ENCODE measurements at regions not wholly inside any gene's neighbourhood (a gene's known extent, or its start where the extent isn't known, plus 50 kb on each side); places are given as distances from the start of the nearest gene placed in this dataset.
"Not testable (repeated sequence)": the region's sequence is repeated elsewhere in the genome, so short reads cannot be mapped to it uniquely, and the experiment has no call there.

- DNase-seq (ENCODE audit: extremely low spot score, insufficient read length, low read depth) (no peak), FAIRE-seq (no peak)
These were observed 245.7 kb upstream of the FOXK1 start for GRCh38 chr7:4436361-4436895.

- no peak for FAIRE-seq
- DNase-seq (ENCODE audit: extremely low spot score, insufficient read length, low read depth), result no peak
These were observed 245.2 kb upstream of the FOXK1 start for GRCh38 chr7:4436936-4437335.

GRCh38 chr7:4437916-4438315, 244.2 kb upstream of the FOXK1 start:
- FAIRE-seq (no peak), DNase-seq (ENCODE audit: extremely low spot score, insufficient read length, low read depth) (no peak)

- FAIRE-seq (no peak), DNase-seq (ENCODE audit: extremely low spot score, insufficient read length, low read depth) (no peak)
These were observed 243.3 kb upstream of the FOXK1 start for GRCh38 chr7:4438723-4439245.

GRCh38 chr7:4439444-4439843, 242.7 kb upstream of the FOXK1 start:
- FAIRE-seq (no peak), DNase-seq (ENCODE audit: extremely low spot score, insufficient read length, low read depth) (no peak)

- DNase-seq (ENCODE audit: extremely low spot score, insufficient read length, low read depth) (no peak), FAIRE-seq (no peak)
These were observed 238.0 kb upstream of the FOXK1 start for GRCh38 chr7:4444106-4444505.

- FAIRE-seq, result no peak
- no peak for DNase-seq (ENCODE audit: extremely low spot score, insufficient read length, low read depth)
These were observed 236.3 kb upstream of the FOXK1 start for GRCh38 chr7:4445777-4446176.

- no peak for FAIRE-seq
These were observed 232.8 kb upstream of the FOXK1 start for GRCh38 chr7:4449263-4449662.

GRCh38 chr7:4450483-4450882, 231.6 kb upstream of the FOXK1 start:
- no peak for DNase-seq (ENCODE audit: extremely low spot score, insufficient read length, low read depth)
- FAIRE-seq, result no peak

More at GRCh38 chr7:4449263-4449662, 232.8 kb upstream of the FOXK1 start:
- DNase-seq (ENCODE audit: extremely low spot score, insufficient read length, low read depth), result no peak

- no peak for FAIRE-seq
- DNase-seq (ENCODE audit: extremely low spot score, insufficient read length, low read depth), result no peak
These were observed 221.5 kb upstream of the FOXK1 start for GRCh38 chr7:4460597-4460996.

- DNase-seq (ENCODE audit: extremely low spot score, insufficient read length, low read depth) (no peak), FAIRE-seq (no peak)
These were observed 220.6 kb upstream of the FOXK1 start for GRCh38 chr7:4461531-4461930.

GRCh38 chr7:4468320-4469102, 213.6 kb upstream of the FOXK1 start:
- no peak for FAIRE-seq
- no peak for DNase-seq (ENCODE audit: extremely low spot score, insufficient read length, low read depth)

- FAIRE-seq, result no peak
- DNase-seq (ENCODE audit: extremely low spot score, insufficient read length, low read depth), result no peak
These were observed 211.8 kb upstream of the FOXK1 start for GRCh38 chr7:4470246-4470645.

GRCh38 chr7:4472728-4473127, 209.4 kb upstream of the FOXK1 start:
- DNase-seq (ENCODE audit: extremely low spot score, insufficient read length, low read depth) (no peak), FAIRE-seq (no peak)

GRCh38 chr7:4479367-4480039, 202.6 kb upstream of the FOXK1 start:
- DNase-seq (ENCODE audit: extremely low spot score, insufficient read length, low read depth) (peak; percentile 5), FAIRE-seq (peak; percentile 79)

- not testable (repeated sequence) for FAIRE-seq; DNase-seq (ENCODE audit: extremely low spot score, insufficient read length, low read depth)
These were observed 202.0 kb upstream of the FOXK1 start for GRCh38 chr7:4480131-4480530.

GRCh38 chr7:4483851-4484250, 198.2 kb upstream of the FOXK1 start:
- FAIRE-seq, result no peak
- DNase-seq (ENCODE audit: extremely low spot score, insufficient read length, low read depth), result no peak

GRCh38 chr7:4484545-4484944, 197.6 kb upstream of the FOXK1 start:
- FAIRE-seq (no peak), DNase-seq (ENCODE audit: extremely low spot score, insufficient read length, low read depth) (no peak)

- DNase-seq (ENCODE audit: extremely low spot score, insufficient read length, low read depth) (no peak), FAIRE-seq (no peak)
These were observed 195.2 kb upstream of the FOXK1 start for GRCh38 chr7:4486907-4487306.

GRCh38 chr7:4496911-4497310, 185.2 kb upstream of the FOXK1 start:
- DNase-seq (ENCODE audit: extremely low spot score, insufficient read length, low read depth); FAIRE-seq: not testable (repeated sequence)

GRCh38 chr7:4500812-4501211, 181.3 kb upstream of the FOXK1 start:
- FAIRE-seq (no peak), DNase-seq (ENCODE audit: extremely low spot score, insufficient read length, low read depth) (no peak)
